Smooth muscle cell of the brain vasculature (primary cell): ENCODE measurements at regions not wholly inside any gene's neighbourhood (a gene's known extent, or its start where the extent isn't known, plus 50 kb on each side); places are given as distances from the start of the nearest gene placed in this dataset.
"Not testable (repeated sequence)": the region's sequence is repeated elsewhere in the genome, so short reads cannot be mapped to it uniquely, and the experiment has no call there.

Experiments
- DNase-seq: peaks from one replicate; pipeline ENCODE4 v3.0.0-alpha.2; 2012; ENCODE audit warnings: low read depth, low spot score

GRCh38 chr1:245031041-245031440 lies 123.7 kb upstream of the KIF26B start:
- no peak for DNase-seq

DNA sequence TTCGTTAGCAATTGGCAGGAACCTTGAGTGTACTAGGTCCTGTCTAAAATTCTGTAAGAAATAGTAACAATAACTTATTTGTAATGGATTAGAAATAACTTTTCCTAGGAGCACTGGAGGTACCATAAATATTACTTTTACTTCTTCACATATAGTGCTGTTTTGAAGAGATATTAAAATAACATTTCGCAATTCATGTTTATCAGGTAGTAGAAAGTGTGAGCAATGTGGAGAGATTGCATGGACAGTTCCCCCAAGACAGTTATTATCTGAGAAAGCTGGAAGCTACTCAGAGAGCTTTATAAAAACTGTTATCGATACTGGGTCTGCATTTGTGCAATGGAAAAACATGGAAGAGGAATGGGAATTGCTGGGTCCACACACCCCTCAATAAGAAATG lies 128.5 kb upstream of the KIF26B start:
- no peak for DNase-seq

DNA sequence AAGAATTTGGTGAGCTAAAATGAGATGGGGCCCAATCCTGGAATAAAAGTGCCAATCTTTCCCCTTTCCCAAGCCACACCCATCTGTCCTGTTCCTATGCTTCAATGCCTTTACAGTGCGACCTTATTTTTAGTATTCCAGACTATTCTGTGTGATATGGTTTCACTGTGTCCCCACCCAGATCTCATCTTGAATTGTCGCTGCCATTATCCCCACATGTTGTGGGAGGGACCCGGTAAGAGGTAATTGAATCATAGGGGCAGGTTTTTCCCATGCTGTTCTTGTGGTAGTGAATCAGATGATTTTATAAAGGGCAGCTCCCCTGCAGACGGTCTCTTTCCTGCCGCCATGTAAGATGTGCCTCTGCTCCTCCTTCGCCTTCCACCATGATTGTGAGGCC lies 129.3 kb upstream of the KIF26B start:
- DNase-seq, result no peak

GRCh38 chr1:245023222-245023621 lies 131.6 kb upstream of the KIF26B start:
- DNase-seq, result no peak

GRCh38 chr1:245019910-245020486 lies 134.8 kb upstream of the KIF26B start:
- no peak for DNase-seq

DNA sequence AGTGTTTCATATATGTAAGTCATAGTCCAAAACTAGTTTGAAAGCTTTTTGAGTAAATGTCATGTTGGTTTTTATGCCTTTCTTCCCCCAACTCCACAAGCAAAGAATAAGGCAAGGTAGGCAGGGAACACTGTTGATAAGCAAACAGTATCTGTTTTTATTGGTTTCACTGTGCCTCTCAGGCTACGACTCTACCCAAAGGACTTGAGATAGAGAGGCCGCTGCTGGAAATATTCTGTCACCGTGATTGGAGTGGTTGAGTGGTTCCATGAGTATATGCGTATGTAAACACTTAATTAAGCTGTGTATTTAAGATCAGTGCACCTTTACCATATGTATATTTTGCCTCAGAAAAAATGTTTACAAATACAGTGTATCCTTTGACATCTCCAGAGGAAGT lies 138.1 kb upstream of the KIF26B start:
- DNase-seq, result no peak

DNA sequence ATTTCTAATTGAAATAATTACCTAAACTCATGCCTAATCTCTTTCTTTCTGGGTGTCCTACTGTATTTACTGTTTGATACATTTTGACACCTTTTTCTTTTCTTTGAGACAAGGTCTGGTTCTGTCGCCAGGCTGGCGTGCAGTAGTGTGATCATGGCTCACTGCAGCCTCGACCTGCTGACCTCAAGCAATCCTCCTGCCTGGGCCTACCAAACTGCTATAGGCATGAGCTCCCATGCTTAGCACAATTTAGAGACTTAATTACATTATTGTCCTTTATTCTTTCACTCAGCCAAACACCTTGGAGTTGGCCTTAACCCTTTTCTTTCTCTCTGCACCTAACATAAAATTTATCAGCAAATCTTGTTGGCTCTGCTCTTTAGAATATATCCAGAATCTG lies 139.8 kb upstream of the KIF26B start:
- no peak for DNase-seq

DNA sequence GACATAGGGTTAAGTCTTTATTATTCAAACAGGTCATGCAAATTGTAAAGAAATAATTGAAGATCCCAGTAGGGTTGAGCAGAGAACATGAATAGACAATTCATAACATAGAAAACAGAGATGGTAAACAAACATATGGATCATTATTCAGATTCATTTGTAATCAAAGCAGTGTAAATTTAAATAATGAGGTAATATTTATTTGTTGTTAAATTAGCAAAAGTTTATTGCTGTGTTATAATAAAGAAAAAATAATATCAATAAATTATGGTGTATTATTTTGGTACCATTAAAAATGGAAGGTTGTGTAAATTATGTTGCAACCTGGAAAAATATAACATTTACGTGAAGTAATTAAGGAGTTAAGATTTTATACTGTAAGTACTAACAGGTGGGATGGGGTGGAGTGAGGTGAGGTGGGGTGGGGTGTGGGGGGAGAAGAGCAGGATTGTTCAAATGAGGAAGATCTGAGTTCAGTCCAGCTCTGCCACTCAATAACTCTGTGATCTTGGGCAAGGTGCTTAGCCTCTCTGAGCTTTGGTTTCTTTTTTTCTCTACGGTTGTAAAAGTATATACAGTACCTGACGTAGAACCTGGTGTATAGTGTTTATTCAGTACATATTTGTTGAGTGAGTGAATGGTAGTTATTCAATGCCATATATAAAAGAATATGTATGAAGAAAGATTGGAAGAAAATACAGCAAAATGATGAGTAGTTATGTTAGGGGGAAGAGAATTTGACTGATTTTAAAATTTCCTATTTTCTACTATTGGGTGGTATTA lies 140.3 kb upstream of the KIF26B start:
- DNase-seq, result no peak

- no peak for DNase-seq
These were observed 144.7 kb upstream of the KIF26B start for GRCh38 chr1:245010018-245010614.

- DNase-seq, result no peak
These were observed 144.4 kb upstream of the HNRNPU start for GRCh38 chr1:245008761-245009160.

DNA sequence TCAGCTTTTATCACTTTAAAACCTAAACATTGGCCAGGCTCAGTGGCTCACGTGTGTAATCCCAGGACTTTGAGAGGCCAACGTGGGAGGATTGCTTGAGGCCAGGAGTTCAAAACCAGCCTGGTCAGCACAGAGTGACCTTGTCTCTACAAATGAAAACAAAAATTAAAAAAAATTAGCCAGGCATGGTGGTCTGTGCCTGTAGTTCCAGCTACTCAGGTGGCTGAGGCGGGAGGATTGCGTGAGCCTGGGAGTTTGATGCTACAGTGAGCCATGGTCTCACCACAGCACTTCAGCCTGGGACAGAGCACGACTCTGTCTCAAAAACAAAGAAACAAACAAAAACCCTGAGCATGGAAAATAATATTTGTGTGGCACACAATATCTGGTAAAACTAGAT lies 143.5 kb upstream of the HNRNPU start:
- DNase-seq, result no peak

- DNase-seq, result no peak
These were observed 138.9 kb upstream of the HNRNPU start for GRCh38 chr1:245003246-245003645.

GRCh38 chr1:245001252-245001651 lies 136.9 kb upstream of the HNRNPU start:
- no peak for DNase-seq

DNA sequence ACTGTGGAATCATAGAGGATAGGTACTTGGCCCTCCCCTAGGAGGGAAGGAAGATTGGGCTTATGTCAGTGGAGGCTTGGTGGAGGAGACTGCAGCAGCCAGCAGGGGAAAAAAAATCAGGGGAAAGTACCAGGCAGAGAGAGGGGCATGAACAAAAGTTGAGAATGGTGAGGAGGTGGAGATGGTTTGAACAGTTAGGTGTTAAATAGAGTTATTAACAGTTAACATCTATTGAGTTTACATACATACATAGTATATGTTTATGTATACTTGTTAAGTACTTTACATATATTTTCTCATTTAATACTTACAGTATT lies 136.5 kb upstream of the HNRNPU start:
- DNase-seq, result no peak

DNA sequence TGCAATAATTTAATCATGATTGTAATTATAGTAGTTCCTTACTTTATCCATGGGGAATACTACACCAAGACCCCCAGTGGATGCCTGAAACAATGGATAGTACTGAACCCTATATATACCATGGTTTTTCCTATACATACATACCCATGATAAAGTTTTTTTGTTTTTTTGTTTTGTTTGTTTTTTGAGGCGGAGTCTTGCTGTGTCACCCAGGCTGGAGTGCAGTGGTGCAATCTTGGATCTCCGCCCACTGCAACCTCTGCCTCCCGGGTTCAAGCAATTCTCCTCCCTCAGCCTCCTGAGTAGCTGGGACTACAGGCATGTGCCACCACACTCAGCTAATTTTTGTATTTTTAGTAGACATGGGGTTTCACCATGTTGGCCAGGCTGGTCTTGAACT lies 135.3 kb upstream of the HNRNPU start:
- DNase-seq, result not testable (repeated sequence)

DNA sequence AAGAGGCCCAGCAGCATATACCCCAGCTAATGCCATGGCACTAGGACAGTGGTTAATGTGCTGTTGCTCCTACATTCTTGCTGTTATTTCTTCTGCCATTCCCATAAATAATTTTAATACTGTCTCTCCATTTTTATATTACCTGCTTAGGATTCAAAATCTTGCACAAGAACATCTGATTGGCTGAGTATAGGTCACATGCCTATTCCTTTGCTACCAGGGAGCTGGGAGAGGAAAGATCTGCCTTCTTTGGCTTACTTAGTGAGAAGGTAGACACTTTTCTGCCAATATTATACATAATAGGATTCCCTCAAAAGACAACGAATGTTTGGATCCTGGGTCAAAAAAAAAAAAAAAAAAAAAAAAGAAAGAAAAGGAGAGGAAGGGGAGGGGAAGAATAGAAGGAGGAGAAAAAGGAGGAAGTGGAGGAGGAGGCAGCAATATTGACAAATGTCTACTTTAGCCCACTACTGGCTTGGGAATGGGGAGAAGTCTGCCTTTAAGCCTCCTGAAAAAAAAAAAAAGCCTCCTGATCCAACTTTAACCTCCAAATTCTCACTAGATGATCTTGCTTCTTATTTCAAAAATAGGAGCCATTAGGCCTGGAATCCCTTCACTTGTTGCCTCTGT lies 134.5 kb upstream of the HNRNPU start:
- no peak for DNase-seq

GRCh38 chr1:244995602-244996400 lies 131.5 kb upstream of the HNRNPU start:
- no peak for DNase-seq

DNA sequence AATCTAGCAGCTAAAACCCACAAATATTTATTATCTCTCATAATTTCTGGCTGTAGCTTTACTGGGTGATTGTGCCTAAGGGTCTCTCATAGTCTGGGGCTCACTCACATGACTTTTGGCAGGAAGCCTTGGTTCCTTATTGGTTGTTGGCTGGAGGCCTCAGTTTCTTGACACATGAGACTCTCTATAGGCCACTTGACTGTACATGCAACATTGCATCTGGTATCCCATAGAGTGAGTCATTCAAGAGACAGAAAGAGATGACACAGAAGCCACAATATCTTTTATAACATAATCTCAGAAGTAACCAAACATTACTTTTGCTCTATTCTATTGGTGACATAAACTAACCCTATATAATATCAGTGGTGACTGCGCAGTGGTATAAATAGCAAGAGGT lies 128.5 kb upstream of the HNRNPU start:
- DNase-seq, result no peak

DNA sequence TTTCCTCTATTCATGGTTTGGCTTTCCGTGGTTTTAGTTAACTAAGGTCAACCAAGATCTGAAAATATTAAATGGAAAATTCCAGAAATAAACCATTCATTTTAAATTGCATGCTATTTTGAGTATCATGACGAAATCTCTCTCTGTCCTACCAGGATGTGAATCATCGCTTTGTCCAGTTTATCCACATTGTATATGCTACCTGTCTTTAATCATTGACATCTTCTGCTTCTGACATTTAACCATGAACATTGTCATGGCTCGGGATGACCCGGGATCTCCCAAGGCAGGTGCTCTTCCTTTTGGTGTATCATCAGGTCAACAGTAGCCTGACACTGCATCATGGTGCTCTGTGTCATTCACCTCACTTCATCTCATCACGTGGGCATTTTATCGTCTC lies 125.5 kb upstream of the HNRNPU start:
- no peak for DNase-seq

DNA sequence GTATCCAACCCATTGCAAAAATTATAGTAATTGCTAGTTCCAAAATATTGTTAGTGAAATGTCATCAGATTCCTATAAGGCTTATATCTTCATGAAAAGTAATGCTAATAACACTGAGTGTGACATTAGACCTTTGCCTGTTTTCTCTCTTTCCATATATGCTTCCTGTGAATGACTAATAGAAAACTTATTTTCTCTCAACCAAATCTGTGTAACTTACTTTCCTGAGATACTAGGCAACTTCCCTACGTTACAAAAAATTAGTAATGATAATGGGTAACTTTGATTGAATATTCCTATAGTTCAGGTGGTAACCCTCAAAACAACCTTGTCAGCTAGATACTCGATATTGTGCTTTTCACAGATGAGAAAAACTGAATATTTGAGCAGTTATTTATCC lies 124.2 kb upstream of the HNRNPU start:
- no peak for DNase-seq

- no peak for DNase-seq
These were observed 116.3 kb upstream of the HNRNPU start for GRCh38 chr1:244980605-244981004.

DNA sequence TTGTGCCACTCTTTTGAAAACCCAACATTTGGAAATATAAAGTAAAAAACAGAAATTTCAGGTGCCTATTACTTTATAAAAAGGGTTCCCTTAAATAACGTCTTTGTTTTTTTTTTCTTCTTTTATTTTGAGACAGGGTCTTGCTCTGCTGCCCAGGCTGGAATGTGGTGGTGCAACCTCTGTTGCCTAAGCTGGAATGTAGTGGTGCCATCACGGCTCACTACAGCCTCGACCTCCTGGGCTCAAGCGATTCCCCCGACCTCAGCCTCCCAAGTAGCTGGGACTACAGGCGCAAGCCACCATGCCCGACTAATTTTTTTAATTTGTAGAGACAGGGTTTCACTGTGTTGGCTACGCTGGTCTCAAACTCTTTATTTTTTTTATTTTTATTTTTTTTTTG lies 110.2 kb upstream of the HNRNPU start:
- DNase-seq, result no peak
